H1 (cell line): ENCODE measurements at regions not wholly inside any gene's neighbourhood (a gene's known extent, or its start where the extent isn't known, plus 50 kb on each side); places are given as distances from the start of the nearest gene placed in this dataset.

Source experiments
- CTCF ChIA-PET: fragments of 300-600 bp; sonication (Branson Sonifier 250); formaldehyde crosslinking; loops from one replicate; lab custom pipeline; 2021; ENCODE audit not compliant: partially characterized antibody; lab: Charles Lee
- POLR2A ChIA-PET: fragments of 300-600 bp; sonication (Branson Sonifier 250); formaldehyde crosslinking; loops from one replicate; lab custom pipeline; 2021; ENCODE audit warnings: inconsistent platforms; ENCODE audit not compliant: partially characterized antibody; lab: Charles Lee
- DNase-seq, 2 experiments: peaks; one replicate each; pipeline versions ENCODE4 v3.0.0 to v3.0.0-alpha.2; 2010 to 2022; ENCODE audit warnings: low spot score in 2 of 2, low read depth in 1 of 2, mixed read lengths in 1 of 2
- FAIRE-seq: peaks from 2 replicates; lab custom pipeline; 2011; peaks lifted over from hg19 to GRCh38; lab: Jason Lieb, UNC
- H2AFZ ChIP-seq: 2 replicates; pipeline ENCODE4 v1.8.1; 2012; ENCODE audit warnings: low read length, inconsistent platforms
- H2AK5ac ChIP-seq: 2 replicates; pipeline ENCODE4 v1.6.1; 2013; ENCODE audit warnings: low read depth, low read length
- H2BK120ac ChIP-seq: replicated peaks from 2 replicates; pipeline ENCODE3; 2013; ENCODE audit warnings: low read depth, low read length, inconsistent platforms
- H2BK12ac ChIP-seq: 2 replicates; pipeline ENCODE4 v1.6.1; 2013; ENCODE audit warnings: low read depth, low read length
- H2BK15ac ChIP-seq: 2 replicates; pipeline ENCODE4 v1.6.1; 2013; ENCODE audit warnings: low read length
- H2BK20ac ChIP-seq: 2 replicates; pipeline ENCODE4 v1.6.1; 2013; ENCODE audit warnings: low read length
- H2BK5ac ChIP-seq: 2 replicates; pipeline ENCODE4 v1.6.1; 2013; ENCODE audit warnings: low read depth, low read length
- H3K14ac ChIP-seq: 2 replicates; pipeline ENCODE4 v1.6.1; 2013; ENCODE audit warnings: inconsistent platforms; ENCODE audit not compliant: insufficient read length
- H3K18ac ChIP-seq: 2 replicates; pipeline ENCODE4 v1.6.1; 2013; ENCODE audit warnings: low read length; ENCODE audit errors: extremely low read depth
- H3K23ac ChIP-seq: 2 replicates; pipeline ENCODE4 v1.6.1; 2013; ENCODE audit warnings: inconsistent platforms; ENCODE audit not compliant: insufficient read length
- H3K23me2 ChIP-seq: 2 replicates; pipeline ENCODE4 v1.6.1; 2013; ENCODE audit warnings: low read depth, low read length
- H3K27ac ChIP-seq: 2 replicates; pipeline ENCODE4 v1.6.1; 2011; ENCODE audit warnings: low read depth, low read length, inconsistent platforms
- H3K27me3 ChIP-seq, 4 experiments: replicated peaks in 1 of 4; 1 replicate in 1 of 4; 2 replicates in 3 of 4; pipeline versions ENCODE4 v1.6.1 to v1.8.1; 2011 to 2013; ENCODE audit warnings: low read length in 3 of 4, mild to moderate bottlenecking in 3 of 4, inconsistent platforms in 2 of 4, mixed read lengths in 2 of 4, moderate library complexity in 1 of 4; ENCODE audit not compliant: control insufficient read depth in 3 of 4, insufficient read depth in 3 of 4; ENCODE audit errors: extremely low read depth in 1 of 4
- H3K36me3 ChIP-seq, 4 experiments: 2 replicates each; pipeline versions ENCODE4 v1.6.1 to v1.8.1; 2011 to 2013; ENCODE audit warnings: mild to moderate bottlenecking in 4 of 4, low read length in 3 of 4, moderate library complexity in 2 of 4, control low read depth in 1 of 4, inconsistent platforms in 1 of 4; ENCODE audit not compliant: insufficient read depth in 4 of 4, control insufficient read depth in 2 of 4
- H3K4ac ChIP-seq: replicated peaks from 2 replicates; pipeline ENCODE3; 2013; ENCODE audit warnings: low read length, low read depth, mixed read lengths, inconsistent platforms; ENCODE audit not compliant: insufficient read length
- H3K4me1 ChIP-seq, 4 experiments: replicated peaks in 1 of 4; 1 replicate in 1 of 4; 2 replicates in 3 of 4; pipeline versions ENCODE4 v1.6.1 to v1.8.1; 2011 to 2013; ENCODE audit warnings: low read length in 3 of 4, inconsistent platforms in 2 of 4, mixed read lengths in 1 of 4; ENCODE audit not compliant: insufficient read depth in 4 of 4, control insufficient read depth in 3 of 4
- H3K4me2 ChIP-seq, 2 experiments: 2 replicates each; pipeline versions ENCODE4 v1.6.1 to v1.8.1; 2011 to 2013; ENCODE audit warnings: low read depth in 2 of 2, low read length in 2 of 2, control low read depth in 1 of 2, inconsistent platforms in 1 of 2, mild to moderate bottlenecking in 1 of 2; ENCODE audit not compliant: insufficient read depth in 1 of 2
- H3K4me3 ChIP-seq, 4 experiments: fragments of 200-600, 300-600 bp in 1 of 4; sonication (generic), shearing (Covaris generic), sonication (Bioruptor Twin) in 1 of 4; 2 replicates each; pipeline versions ENCODE4 v1.5.1 to v1.8.1; 2011 to 2016; ENCODE audit warnings: low read length in 4 of 4, low read depth in 3 of 4, control low read depth in 2 of 4, inconsistent platforms in 2 of 4, mild to moderate bottlenecking in 2 of 4, mixed read lengths in 1 of 4, moderate library complexity in 1 of 4; ENCODE audit not compliant: insufficient read depth in 2 of 4; ENCODE audit errors: extremely low read depth in 1 of 4
- H3K56ac ChIP-seq: replicated peaks from 2 replicates; pipeline ENCODE3; 2013; ENCODE audit warnings: low read depth, mild to moderate bottlenecking, mixed read lengths, low read length, inconsistent platforms; ENCODE audit not compliant: insufficient read length
- H3K79me1 ChIP-seq: 2 replicates; pipeline ENCODE4 v1.6.1; 2013; ENCODE audit warnings: low read depth, low read length, control low read depth
- H3K79me2 ChIP-seq, 2 experiments: 2 replicates each; pipeline versions ENCODE4 v1.6.1 to v1.8.1; 2012 to 2013; ENCODE audit warnings: low read length in 2 of 2, mild to moderate bottlenecking in 2 of 2, inconsistent platforms in 1 of 2; ENCODE audit not compliant: insufficient read depth in 2 of 2, control insufficient read depth in 1 of 2
- H3K9ac ChIP-seq, 4 experiments: replicated peaks in 1 of 4; 1 replicate in 1 of 4; 2 replicates in 3 of 4; pipeline versions ENCODE4 v1.6.1 to v1.8.1; 2011 to 2013; ENCODE audit warnings: low read depth in 3 of 4, low read length in 3 of 4, control low read depth in 2 of 4, mild to moderate bottlenecking in 2 of 4, moderate library complexity in 2 of 4, inconsistent platforms in 1 of 4; ENCODE audit errors: extremely low read depth in 1 of 4
- H3K9me3 ChIP-seq, 2 experiments: 2 replicates each; pipeline versions ENCODE4 v1.6.1 to v1.8.1; 2012 to 2013; ENCODE audit warnings: mild to moderate bottlenecking in 2 of 2, moderate library complexity in 2 of 2, control low read depth in 1 of 2, inconsistent platforms in 1 of 2, low read depth in 1 of 2, low read length in 1 of 2, mixed read lengths in 1 of 2; ENCODE audit not compliant: insufficient read depth in 2 of 2
- H4K20me1 ChIP-seq, 2 experiments: replicated peaks in 1 of 2; 2 replicates each; pipeline versions ENCODE3 to v1.8.1; 2011 to 2013; ENCODE audit warnings: inconsistent platforms in 2 of 2, low read length in 2 of 2, mild to moderate bottlenecking in 1 of 2; ENCODE audit not compliant: insufficient read depth in 2 of 2, control insufficient read depth in 1 of 2
- H4K5ac ChIP-seq: 2 replicates; pipeline ENCODE4 v1.6.1; 2013; ENCODE audit warnings: low read length, low read depth, mixed read lengths, inconsistent platforms; ENCODE audit not compliant: insufficient read length
- H4K8ac ChIP-seq: 2 replicates; pipeline ENCODE4 v1.8.0; 2013; ENCODE audit warnings: mild to moderate bottlenecking, moderate library complexity, low read length, inconsistent platforms; ENCODE audit not compliant: insufficient read depth; ENCODE audit errors: extremely low read depth
- H4K91ac ChIP-seq: replicated peaks from 2 replicates; pipeline ENCODE3; 2013; ENCODE audit warnings: low read length, mixed read lengths, inconsistent platforms; ENCODE audit not compliant: insufficient read length
- ATF2 ChIP-seq: IDR thresholded peaks from 2 replicates; pipeline ENCODE4 v1.6.1; 2012; ENCODE audit warnings: low read length, inconsistent platforms
- BACH1 ChIP-seq: IDR thresholded peaks from 2 replicates; pipeline ENCODE4 v1.6.1; 2012; ENCODE audit warnings: low read length, improper control_type of control experiment
- CEBPB ChIP-seq: IDR thresholded peaks from 2 replicates; pipeline ENCODE4 v1.6.1; 2012; ENCODE audit warnings: low read depth, low read length
- E2F6 ChIP-seq: IDR thresholded peaks from 2 replicates; pipeline ENCODE4 v1.6.1; 2012; ENCODE audit warnings: inconsistent platforms
- EGR1 ChIP-seq: IDR thresholded peaks from 2 replicates; pipeline ENCODE4 v1.6.1; 2011; ENCODE audit warnings: low read depth, low read length, borderline replicate concordance
- GTF2F1 ChIP-seq: IDR thresholded peaks from 2 replicates; pipeline ENCODE4 v1.6.1; 2012; ENCODE audit warnings: low read depth, low read length, improper control_type of control experiment, borderline replicate concordance
- KDM4A ChIP-seq: IDR thresholded peaks from one replicate; pipeline ENCODE4 v1.7.1; 2012; ENCODE audit warnings: low read depth, mild to moderate bottlenecking, moderate library complexity, low read length, inconsistent platforms; ENCODE audit not compliant: severe bottlenecking
- MAX ChIP-seq: IDR thresholded peaks from 2 replicates; pipeline ENCODE4 v1.6.1; 2012; ENCODE audit warnings: inconsistent platforms
- RBBP5 ChIP-seq: IDR thresholded peaks from 2 replicates; pipeline ENCODE4 v1.7.1; 2012; ENCODE audit warnings: low read depth, mild to moderate bottlenecking, inconsistent platforms, low read length, moderate library complexity, borderline replicate concordance
- SAP30 ChIP-seq: fragments of 300-600 bp; sonication (generic); IDR thresholded peaks from 2 replicates; pipeline ENCODE4 v1.7.1; 2012; ENCODE audit warnings: low read length, moderate library complexity, mild to moderate bottlenecking, inconsistent platforms; ENCODE audit not compliant: insufficient read depth, insufficient replicate concordance
- SUZ12 ChIP-seq: fragments of 200-600 bp; sonication (generic); IDR thresholded peaks from 2 replicates; pipeline ENCODE4 v1.6.1; 2012; ENCODE audit warnings: mild to moderate bottlenecking, inconsistent platforms, low read length, moderate library complexity, mixed read lengths
- TEAD4 ChIP-seq: IDR thresholded peaks from 2 replicates; pipeline ENCODE4 v1.6.1; 2012; ENCODE audit warnings: low read depth, low read length, inconsistent platforms, mixed read lengths
- WGBS, 2 experiments: shearing (Covaris generic) in 1 of 2; methylation state at CpG; one replicate each; pipeline versions ENCODE4 v1.1.6 to v1.1.7; 2013 to 2015; ENCODE audit warnings: low lambda C conversion rate in 2 of 2, mixed read lengths in 2 of 2, inconsistent platforms in 1 of 2, low coverage in 1 of 2, missing lambda C conversion rate in 1 of 2; ENCODE audit not compliant: insufficient replicate concordance in 2 of 2, insufficient coverage in 1 of 2, insufficient read length in 1 of 2; ENCODE audit errors: extremely low coverage in 1 of 2, missing lambda C conversion rate in 1 of 2; 5-methylcytosine and 5-hydroxymethylcytosine counted together

GRCh38 chr2:176601066-176601465 is 331.8 kb downstream of the MTX2 start:
- no peak overlapping the region for H4K5ac ChIP-seq
- H3K4me2 ChIP-seq = no peak overlapping the region
- no peak overlapping the region for H2BK120ac ChIP-seq
- H3K27me3 ChIP-seq = peaks cover 0 to 2% (median 0%) of the 10 kb centered on the region in 4 experiments; a peak in 1 of 7 replicates
- H3K36me3 ChIP-seq = no peaks in the 10 kb centered on the region
- H3K27ac ChIP-seq = no peak overlapping the region
- H2BK15ac ChIP-seq = no peak overlapping the region
- H2BK20ac ChIP-seq = no peak overlapping the region
- no peak overlapping the region for H2BK12ac ChIP-seq
- POLR2A ChIA-PET = no interaction called here
- WGBS, 2 experiments = 90% methylated on average over 2 of the region's 2 CpGs; no CpG with 5 or more reads in 1 of the 2 experiments
- H3K79me2 ChIP-seq = no peaks in the 10 kb centered on the region
- no peak overlapping the region for H3K4me3 ChIP-seq
- H3K23ac ChIP-seq = no peak overlapping the region
- H3K23me2 ChIP-seq = no peaks in the 10 kb centered on the region
- no peaks in the 10 kb centered on the region for H3K9me3 ChIP-seq
- H3K4ac ChIP-seq = no peak overlapping the region
- peaks cover 0 to 6% (median 0%) of the 10 kb centered on the region in 4 experiments; a peak in 2 of 7 replicates for H3K4me1 ChIP-seq
- CTCF ChIA-PET = interaction anchor here (0.6 to 1.8 kb wide), 3 partner anchors 47 to 433 kb away, joined by 3 to 5 read pairs (median 3); no protein-coding TSS in a partner anchor
- no peak overlapping the region for H4K8ac ChIP-seq
- H3K18ac ChIP-seq = no peak overlapping the region
- H2AFZ ChIP-seq = no peak overlapping the region
- no peaks in the 10 kb centered on the region for H4K20me1 ChIP-seq
- FAIRE-seq (no peak), DNase-seq (no peak)
- no peak overlapping the region for H4K91ac ChIP-seq
- no peak overlapping the region for H3K14ac ChIP-seq
- no peak overlapping the region for H3K9ac ChIP-seq
- H2AK5ac ChIP-seq = no peak overlapping the region
- H2BK5ac ChIP-seq = no peak overlapping the region
- H3K56ac ChIP-seq = no peak overlapping the region
- H3K79me1 ChIP-seq = no peaks in the 10 kb centered on the region
- TF ChIP-seq KDM4A = no peak
- TF ChIP-seq RBBP5 = no peak
- TF ChIP-seq CEBPB = no peak
- TF ChIP-seq SAP30 = no peak
- no peak for TF ChIP-seq BACH1
- TF ChIP-seq MAX = no peak
- no peak for TF ChIP-seq SUZ12
- no peak for TF ChIP-seq EGR1
- TF ChIP-seq ATF2 = no peak
- TF ChIP-seq GTF2F1 = no peak
- no peak for TF ChIP-seq TEAD4
- no peak for TF ChIP-seq E2F6
